Panc1 (cell line): ENCODE measurements at regions not wholly inside any gene's neighbourhood (a gene's known extent, or its start where the extent isn't known, plus 50 kb on each side); places are given as distances from the start of the nearest gene placed in this dataset.

ENCODE experiments used
- CTCF ChIP-seq: fragments of 450-650 bp; IDR thresholded peaks from 2 replicates; pipeline ENCODE4 v1.5.1; 2017; ENCODE audit warnings: mild to moderate bottlenecking
- POLR2AphosphoS5 ChIP-seq: IDR thresholded peaks from 2 replicates; pipeline ENCODE4 v1.6.1; 2012; ENCODE audit warnings: mild to moderate bottlenecking, low read depth, low read length, moderate library complexity
- SIN3A ChIP-seq: IDR thresholded peaks from 2 replicates; pipeline ENCODE4 v1.6.1; 2012; ENCODE audit warnings: low read depth, mild to moderate bottlenecking, low read length, moderate library complexity, borderline replicate concordance; ENCODE audit not compliant: insufficient read depth

- TF ChIP-seq CTCF, result no peak
- TF ChIP-seq POLR2AphosphoS5, result no peak
- TF ChIP-seq SIN3A, result no peak
Measured at GRCh38 chr6:102187186-102187585, 793.7 kb downstream of the GRIK2 start.
